ENCODE measurements at regions not wholly inside any gene's neighbourhood (a gene's known extent, or its start where the extent isn't known, plus 50 kb on each side); places are given as distances from the start of the nearest gene placed in this dataset.

GRCh38 chr10:88023676-88024075, 160.3 kb downstream of the PTEN start:
- Histone ChIP-seq H2AFZ (ENCODE audit: low read depth) (no peak overlapping the region), H3K27me3 (ENCODE audit: insufficient read depth, low read depth) (no peaks in the 10 kb centered on the region), H3K4me2 (no peak overlapping the region), H3K36me3 (ENCODE audit: insufficient read depth) (no peaks in the 10 kb centered on the region), H3K79me2 (ENCODE audit: insufficient read depth, low read depth) (no peaks in the 10 kb centered on the region), H4K20me1 (ENCODE audit: insufficient read depth) (no peaks in the 10 kb centered on the region), H3K9ac (no peak overlapping the region), H3K27ac (no peak overlapping the region), H3K4me1 (ENCODE audit: low read depth, poor library complexity, severe bottlenecking) (peaks cover 4% of the 10 kb centered on the region), H3K4me3 (IDR thresholded peaks at IDR 0.05; ENCODE audit: insufficient read depth, low read depth, low read length) (no peak overlapping the region)
- no peak for TF ChIP-seq CTCF (conservative IDR thresholded peaks at IDR 0.05; ENCODE audit: low read depth, low read length)

- no peaks in the 10 kb centered on the region for H3K79me2 ChIP-seq (ENCODE audit: insufficient read depth, low read depth)
- no peak overlapping the region for H2AFZ ChIP-seq (ENCODE audit: low read depth)
- no peak overlapping the region for H3K4me3 ChIP-seq (IDR thresholded peaks at IDR 0.05; ENCODE audit: insufficient read depth, low read depth, low read length)
- no peak overlapping the region for H3K9ac ChIP-seq
- H3K27me3 ChIP-seq (ENCODE audit: insufficient read depth, low read depth) = no peaks in the 10 kb centered on the region
- no peak overlapping the region for H3K4me2 ChIP-seq
- no peaks in the 10 kb centered on the region for H3K36me3 ChIP-seq (ENCODE audit: insufficient read depth)
- no peak overlapping the region for H3K27ac ChIP-seq
- H3K4me1 ChIP-seq (ENCODE audit: low read depth, poor library complexity, severe bottlenecking) = peaks cover 15% of the 10 kb centered on the region
- H4K20me1 ChIP-seq (ENCODE audit: insufficient read depth) = no peaks in the 10 kb centered on the region
- TF ChIP-seq CTCF (conservative IDR thresholded peaks at IDR 0.05; ENCODE audit: low read depth, low read length) = no peak
Observed at GRCh38 chr10:88026031-88026430, 162.6 kb downstream of the PTEN start.

GRCh38 chr10:88027570-88027969, 164.1 kb downstream of the PTEN start:
- Histone ChIP-seq H3K36me3 (ENCODE audit: insufficient read depth) (no peaks in the 10 kb centered on the region), H3K4me3 (IDR thresholded peaks at IDR 0.05; ENCODE audit: insufficient read depth, low read depth, low read length) (no peak overlapping the region), H3K4me2 (no peak overlapping the region), H3K9ac (no peak overlapping the region), H2AFZ (ENCODE audit: low read depth) (no peak overlapping the region), H3K4me1 (ENCODE audit: low read depth, poor library complexity, severe bottlenecking) (peaks cover 15% of the 10 kb centered on the region), H4K20me1 (ENCODE audit: insufficient read depth) (no peaks in the 10 kb centered on the region), H3K27me3 (ENCODE audit: insufficient read depth, low read depth) (no peaks in the 10 kb centered on the region), H3K79me2 (ENCODE audit: insufficient read depth, low read depth) (no peaks in the 10 kb centered on the region), H3K27ac (no peak overlapping the region)
- TF ChIP-seq CTCF (conservative IDR thresholded peaks at IDR 0.05; ENCODE audit: low read depth, low read length) = no peak

- Histone ChIP-seq H3K27me3 (ENCODE audit: insufficient read depth, low read depth) (no peaks in the 10 kb centered on the region), H3K36me3 (ENCODE audit: insufficient read depth) (no peaks in the 10 kb centered on the region), H4K20me1 (ENCODE audit: insufficient read depth) (no peaks in the 10 kb centered on the region), H2AFZ (ENCODE audit: low read depth) (no peak overlapping the region), H3K4me1 (ENCODE audit: low read depth, poor library complexity, severe bottlenecking) (peaks cover 20% of the 10 kb centered on the region), H3K4me2 (no peak overlapping the region), H3K9ac (no peak overlapping the region), H3K4me3 (IDR thresholded peaks at IDR 0.05; ENCODE audit: insufficient read depth, low read depth, low read length) (no peak overlapping the region), H3K79me2 (ENCODE audit: insufficient read depth, low read depth) (no peaks in the 10 kb centered on the region), H3K27ac (no peak overlapping the region)
- TF ChIP-seq CTCF (conservative IDR thresholded peaks at IDR 0.05; ENCODE audit: low read depth, low read length) = no peak
Observed at GRCh38 chr10:88028072-88028471, 164.6 kb downstream of the PTEN start.
